K562 (cell line): ENCODE measurements at regions not wholly inside any gene's neighbourhood (a gene's known extent, or its start where the extent isn't known, plus 50 kb on each side); places are given as distances from the start of the nearest gene placed in this dataset.
A peak's percentile ranks its signal among the peaks of the same experiment; 100 is the strongest.

Experiments
- BACH1 ChIP-seq: fragments of 200-800 bp; sonication (Bioruptor generic); IDR thresholded peaks from 2 replicates; pipeline ENCODE4 v1.6.1; 2016; ENCODE audit warnings: missing genetic modification characterization, missing compliant biosample characterization
- BCOR ChIP-seq: fragments of 450-650 bp; IDR thresholded peaks from 2 replicates; pipeline ENCODE4 v1.6.1; 2016
- BHLHE40 ChIP-seq: IDR thresholded peaks from 2 replicates; pipeline ENCODE4 v1.6.1; 2011; ENCODE audit warnings: low read length, improper control_type of control experiment
- CBFA2T3 ChIP-seq: fragments of 450-650 bp; IDR thresholded peaks from 2 replicates; pipeline ENCODE4 v1.6.1; 2017
- CBX1 ChIP-seq: sonication (generic); IDR thresholded peaks from 2 replicates; pipeline ENCODE4 v1.6.1; 2016; ENCODE audit warnings: antibody characterized with exemption, low read depth, mild to moderate bottlenecking
- CBX5 ChIP-seq: IDR thresholded peaks from 2 replicates; pipeline ENCODE4 v1.6.1; 2014; ENCODE audit warnings: low read depth, borderline replicate concordance
- CHD4 ChIP-seq: fragments of 200-600 bp; sonication (generic); IDR thresholded peaks from 3 replicates; pipeline ENCODE4 v1.6.1; 2012; ENCODE audit warnings: low read depth, mild to moderate bottlenecking, mixed read lengths, low read length, inconsistent platforms; ENCODE audit not compliant: insufficient read depth, insufficient replicate concordance, poor library complexity, severe bottlenecking
- EP300 ChIP-seq: IDR thresholded peaks from 2 replicates; pipeline ENCODE4 v1.6.1; 2012; ENCODE audit warnings: low read length, improper control_type of control experiment
- FOXK2 ChIP-seq, 2 experiments: fragments of 450-650 bp; IDR thresholded peaks in 1 of 2; conservative IDR thresholded peaks in 1 of 2; 2 replicates each; pipeline ENCODE4 v1.6.1; 2016; ENCODE audit warnings: low read depth in 2 of 2, mild to moderate bottlenecking in 1 of 2
- HDAC2 ChIP-seq: fragments of 450-650 bp; IDR thresholded peaks from 2 replicates; pipeline ENCODE4 v1.6.1; 2016; ENCODE audit warnings: mild to moderate bottlenecking
- MBD1 ChIP-seq: fragments of 250-450 bp; sonication (Bioruptor Pico); IDR thresholded peaks from 2 replicates; pipeline ENCODE4 v1.8.0; 2022; ENCODE audit warnings: inconsistent platforms
- MYC ChIP-seq, 2 experiments: fragments of 250-450 bp in 1 of 2; sonication (Bioruptor Pico) in 1 of 2; IDR thresholded peaks; 2 replicates each; pipeline versions ENCODE4 v1.5.1 to v1.6.1; 2012 to 2021; ENCODE audit warnings: low read depth in 2 of 2, borderline replicate concordance in 1 of 2, improper control_type of control experiment in 1 of 2, low read length in 1 of 2, mild to moderate bottlenecking in 1 of 2, moderate library complexity in 1 of 2
- NCOA6 ChIP-seq: fragments of 450-650 bp; IDR thresholded peaks from 2 replicates; pipeline ENCODE4 v1.6.1; 2017; ENCODE audit warnings: mild to moderate bottlenecking
- NR2C2 ChIP-seq, 2 experiments: fragments of 200-800 bp in 1 of 2; sonication (Bioruptor generic) in 1 of 2; sonication (generic) in 1 of 2; formaldehyde crosslinking in 1 of 2; IDR thresholded peaks; 2 replicates each; pipeline versions ENCODE4 v1.6.1 to v1.8.0; 2016 to 2022; ENCODE audit warnings: mild to moderate bottlenecking in 1 of 2, missing compliant biosample characterization in 1 of 2, missing genetic modification characterization in 1 of 2, missing genetic modification reagents in 1 of 2
- RBM25 ChIP-seq: fragments of 200-400 bp; formaldehyde crosslinking; IDR thresholded peaks from 2 replicates; pipeline ENCODE4 v1.6.1; 2018; ENCODE audit warnings: low read length, low read depth, moderate library complexity; ENCODE audit not compliant: severe bottlenecking
- RCOR1 ChIP-seq, 2 experiments: IDR thresholded peaks; 2 replicates each; pipeline ENCODE4 v1.6.1; 2012; ENCODE audit warnings: low read depth in 2 of 2, low read length in 2 of 2, borderline replicate concordance in 1 of 2, improper control_type of control experiment in 1 of 2
- TFE3 ChIP-seq: fragments of 450-650 bp; formaldehyde crosslinking; IDR thresholded peaks from 2 replicates; pipeline ENCODE4 v1.4.0; 2020; ENCODE audit warnings: mild to moderate bottlenecking, mixed read lengths
- UBTF ChIP-seq, 2 experiments: IDR thresholded peaks; 2 replicates each; pipeline ENCODE4 v1.6.1; 2012; ENCODE audit warnings: improper control_type of control experiment in 2 of 2, low read depth in 2 of 2, low read length in 2 of 2, borderline replicate concordance in 1 of 2
- ZNF431 ChIP-seq: sonication (generic); formaldehyde crosslinking; IDR thresholded peaks from 2 replicates; pipeline ENCODE4 v1.8.0; 2022; ENCODE audit warnings: mild to moderate bottlenecking, missing genetic modification reagents
- ZNF584 ChIP-seq: fragments of 200-800 bp; sonication (Bioruptor generic); IDR thresholded peaks from 2 replicates; pipeline ENCODE4 v1.6.1; 2016; ENCODE audit warnings: low read depth, mild to moderate bottlenecking, missing genetic modification characterization, missing compliant biosample characterization
- ZNF778 ChIP-seq: fragments of 450-650 bp; formaldehyde crosslinking; IDR thresholded peaks from 2 replicates; pipeline ENCODE4 v1.4.0; 2020; ENCODE audit warnings: mild to moderate bottlenecking, moderate library complexity

- peak; percentile 32; the same call in 1 of the 2 replicates for TF ChIP-seq TFE3 (CRISPR knock-in tag)
- TF ChIP-seq UBTF (IDR thresholded peaks at IDR 0.05; ENCODE audit: borderline replicate concordance in 1 of 2, low read depth in 2 of 2, low read length in 2 of 2) = peak in 1 of 2 experiments; percentile 66; a peak in 1 of 4 replicates
- TF ChIP-seq ZNF778 (CRISPR knock-in tag) = no peak
- TF ChIP-seq BCOR = peak; percentile 99
- TF ChIP-seq ZNF431 (CRISPR knock-in tag) = no peak
- TF ChIP-seq CHD4 = peak; percentile 97
- no peak for TF ChIP-seq CBFA2T3
- TF ChIP-seq CBX5 = no peak
- TF ChIP-seq EP300 = peak; percentile 36; the same call in 1 of the 2 replicates
- peak; percentile 95; the same call in 1 of the 2 replicates for TF ChIP-seq CBX1
- no peak for TF ChIP-seq NR2C2 (CRISPR knock-in tag; IDR thresholded peaks at IDR 0.05)
- peak; percentile 32; the same call in 1 of the 2 replicates for TF ChIP-seq NR2C2 (tag; IDR thresholded peaks at IDR 0.05)
- 0 out of 2 replicates have a peak, but pooled peaks have one; percentile 59 for TF ChIP-seq ZNF584 (CRISPR knock-in tag)
- peak; percentile 97 for TF ChIP-seq HDAC2
- TF ChIP-seq RCOR1 (IDR thresholded peaks at IDR 0.05; ENCODE audit: borderline replicate concordance in 1 of 2, low read depth in 2 of 2, low read length in 2 of 2) = peak; percentile 21 to 84; a peak in 3 of 4 replicates
- no peak for TF ChIP-seq MBD1 (CRISPR knock-in tag)
- 0 out of 4 replicates have a peak, but pooled peaks have one; percentile 18 to 35 for TF ChIP-seq FOXK2 (conservative IDR thresholded peaks at IDR 0.05 in 1 of 2, IDR thresholded peaks at IDR 0.05 in 1 of 2; ENCODE audit: low read depth in 2 of 2)
- TF ChIP-seq BACH1 (tag) = 0 out of 2 replicates have a peak, but pooled peaks have one; percentile 48
- TF ChIP-seq RBM25 = peak; percentile 98
- peak; percentile 87 for TF ChIP-seq BHLHE40
- TF ChIP-seq MYC (IDR thresholded peaks at IDR 0.05; ENCODE audit: low read depth, low read length) = peak; percentile 49; the same call in 1 of the 2 replicates
- no peak for TF ChIP-seq MYC (CRISPR knock-in tag; IDR thresholded peaks at IDR 0.05; ENCODE audit: borderline replicate concordance, low read depth)
- no peak for TF ChIP-seq NCOA6
Measured at GRCh38 chr10:21166557-21167287, 269.6 kb upstream of the NEBL start (continued).
